T-helper 1 cell (primary cell): ENCODE measurements at regions not wholly inside any gene's neighbourhood (a gene's known extent, or its start where the extent isn't known, plus 50 kb on each side); places are given as distances from the start of the nearest gene placed in this dataset.
A peak's percentile ranks its signal among the peaks of the same experiment; 100 is the strongest.
"Not testable (repeated sequence)": the region's sequence is repeated elsewhere in the genome, so short reads cannot be mapped to it uniquely, and the experiment has no call there.

Experiments used
- DNase-seq, 5 donors: peaks; one replicate each; pipeline ENCODE4 v3.0.0-alpha.2; 2012 to 2020

- no peak for DNase-seq
Observed at GRCh38 chr2:201568217-201568820, 75.0 kb downstream of the TMEM237 start.

GRCh38 chr2:201559067-201559710 is 84.1 kb downstream of the TMEM237 start:
- DNase-seq: no peak

- no peak for DNase-seq
Observed at GRCh38 chr2:201558665-201559064, 84.6 kb downstream of the TMEM237 start.

GRCh38 chr2:201558232-201558631 is 85.1 kb downstream of the TMEM237 start:
- no peak for DNase-seq

GRCh38 chr2:201551901-201552300 is 91.4 kb downstream of the TMEM237 start:
- DNase-seq: no peak

GRCh38 chr2:201546576-201546975 is 95.0 kb downstream of the STRADB start:
- DNase-seq: no peak

GRCh38 chr2:201542291-201542690 is 90.8 kb downstream of the STRADB start:
- no peak for DNase-seq

- DNase-seq: not testable (repeated sequence)
Observed at GRCh38 chr2:201539271-201539670, 87.7 kb downstream of the STRADB start.

GRCh38 chr2:201538025-201538424 is 86.5 kb downstream of the STRADB start:
- DNase-seq: no peak

- DNase-seq: no peak
Observed at GRCh38 chr2:201536754-201537153, 85.2 kb downstream of the STRADB start.

- no peak for DNase-seq
Observed at GRCh38 chr2:201536046-201536445, 84.5 kb downstream of the STRADB start.

GRCh38 chr2:201532686-201533304 is 81.3 kb downstream of the STRADB start:
- DNase-seq: peak in 1 of 5 donors; percentile 76
